ENCODE measurements at regions not wholly inside any gene's neighbourhood (a gene's known extent, or its start where the extent isn't known, plus 50 kb on each side); places are given as distances from the start of the nearest gene placed in this dataset.
A peak's percentile ranks its signal among the peaks of the same experiment; 100 is the strongest.

- peak; percentile 0 for DNase-seq
Observed at GRCh38 chr3:87390821-87391220, 114.4 kb upstream of the POU1F1 start.

DNA sequence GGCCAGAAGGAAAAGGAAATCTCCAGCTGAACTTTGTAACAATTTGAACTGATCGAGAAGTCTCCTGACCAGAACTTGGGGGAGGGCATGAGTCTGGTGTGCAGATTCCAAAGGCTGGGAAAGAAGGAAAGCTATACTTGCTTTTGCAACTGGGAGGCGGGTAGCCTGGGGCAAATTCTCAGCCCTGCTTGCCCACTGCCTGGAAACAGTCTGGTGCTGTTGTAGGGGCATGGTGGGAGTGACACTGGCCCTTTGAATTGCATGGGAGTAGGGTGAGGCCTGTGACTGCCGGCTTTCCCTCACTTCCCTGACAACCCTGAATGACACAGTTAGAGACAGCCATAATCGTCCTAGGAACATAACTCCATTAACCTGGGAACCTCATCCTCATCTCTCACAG lies 114.0 kb upstream of the POU1F1 start:
- no peak for DNase-seq

DNA sequence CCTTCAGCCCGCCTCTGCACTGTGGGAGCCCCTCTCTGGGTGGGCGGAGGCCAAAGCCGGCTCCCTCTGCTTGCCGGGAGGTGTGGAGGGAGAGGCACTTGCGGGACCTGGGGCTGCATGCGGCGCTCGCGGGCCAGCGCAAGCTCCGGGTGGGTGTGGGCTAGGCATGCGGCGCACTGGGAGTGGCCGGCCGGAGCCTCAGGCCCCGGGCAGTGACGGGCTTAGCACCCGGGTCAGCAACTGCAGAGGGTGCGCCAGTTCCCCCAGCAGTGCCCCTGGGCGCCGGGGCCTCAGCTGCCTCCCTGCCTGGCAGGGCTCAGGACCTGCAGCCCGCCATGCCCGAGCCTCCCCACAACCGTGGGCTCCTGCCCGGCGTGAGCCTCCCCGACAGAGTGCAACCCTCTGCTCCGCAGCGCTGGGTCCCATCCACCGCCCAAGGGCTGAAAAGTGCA lies 98.9 kb upstream of the POU1F1 start:
- DNase-seq: no peak

DNA sequence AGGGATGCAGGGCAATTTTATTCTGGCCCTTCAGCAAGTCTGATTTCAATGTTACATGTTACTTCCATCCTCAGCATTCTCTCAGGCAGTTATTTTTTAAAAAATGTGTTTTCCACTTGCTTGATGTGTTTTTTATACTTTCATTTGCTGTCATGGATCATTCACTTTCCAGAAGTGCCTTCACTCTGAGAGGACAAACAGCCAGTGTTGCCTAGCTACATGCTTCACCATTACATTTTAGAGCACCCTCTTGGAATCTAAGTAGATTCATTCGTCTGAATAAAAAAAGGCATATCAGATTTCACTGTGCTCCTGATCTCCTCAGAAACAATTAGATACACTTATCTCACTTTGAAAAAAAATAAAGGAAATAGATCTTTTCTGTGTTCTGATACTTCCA lies 93.6 kb upstream of the POU1F1 start:
- no peak for DNase-seq

GRCh38 chr3:87367736-87368135 lies 91.4 kb upstream of the POU1F1 start:
- no peak for DNase-seq

- DNase-seq: no peak
Observed at GRCh38 chr3:87363721-87364120, 87.3 kb upstream of the POU1F1 start.

DNA sequence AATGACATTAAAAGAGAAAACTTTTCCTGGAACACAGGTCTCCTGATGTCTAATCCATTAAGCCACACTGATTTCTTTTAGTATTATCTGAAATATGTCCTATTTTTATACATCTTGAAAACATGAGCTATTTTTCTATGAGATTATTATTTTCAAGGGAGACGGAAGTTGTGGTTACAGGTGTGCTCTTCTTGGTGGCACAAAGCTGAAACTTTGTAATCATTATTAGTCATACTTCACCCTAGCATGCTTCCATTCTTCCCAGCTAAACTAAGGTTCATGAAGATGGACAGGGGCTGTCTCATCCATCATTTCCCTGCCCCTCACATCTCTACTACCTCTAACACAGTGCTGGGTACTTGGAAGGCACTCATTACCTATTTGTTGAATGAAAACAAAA lies 85.6 kb upstream of the POU1F1 start:
- no peak for DNase-seq

GRCh38 chr3:87361271-87361670 lies 84.9 kb upstream of the POU1F1 start:
- DNase-seq: no peak

DNA sequence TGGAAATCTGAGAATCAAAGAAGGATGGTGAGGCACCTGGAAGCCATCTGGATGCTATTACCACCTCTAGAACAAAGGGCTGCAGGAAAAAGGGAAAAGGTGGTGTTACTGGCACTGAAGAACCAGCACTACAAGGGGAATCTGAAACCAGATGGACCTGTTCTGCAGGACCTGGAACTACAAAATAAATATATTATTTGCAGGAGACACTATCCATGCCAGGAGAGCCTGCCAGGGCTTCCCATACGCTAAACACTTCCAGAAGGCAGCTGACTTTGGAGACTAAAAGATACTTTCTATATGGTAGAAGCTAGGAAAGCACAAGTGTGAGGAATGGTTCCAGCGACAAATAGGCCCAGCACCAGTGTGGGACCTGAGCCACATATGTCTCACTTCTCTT lies 83.4 kb upstream of the POU1F1 start:
- peak; percentile 39 for DNase-seq

DNA sequence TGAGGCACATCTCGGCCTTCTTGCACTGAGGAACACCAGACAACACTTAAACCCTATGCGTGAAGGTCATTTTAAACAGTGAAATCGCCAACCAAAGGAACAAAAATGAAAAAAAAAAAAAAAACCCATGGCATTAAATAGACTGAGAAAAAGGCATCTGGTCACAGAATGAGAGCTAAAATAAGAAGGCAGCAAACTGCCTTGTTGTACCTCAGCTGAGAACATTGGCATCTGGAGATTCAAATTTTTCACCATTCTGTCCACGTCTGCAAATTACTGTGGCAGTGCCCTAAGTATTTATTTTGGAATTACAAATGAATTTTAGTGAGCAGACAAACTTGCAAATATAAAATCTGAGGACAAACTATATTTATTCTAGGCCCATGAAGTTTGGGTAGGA lies 82.6 kb upstream of the POU1F1 start:
- no peak for DNase-seq

DNA sequence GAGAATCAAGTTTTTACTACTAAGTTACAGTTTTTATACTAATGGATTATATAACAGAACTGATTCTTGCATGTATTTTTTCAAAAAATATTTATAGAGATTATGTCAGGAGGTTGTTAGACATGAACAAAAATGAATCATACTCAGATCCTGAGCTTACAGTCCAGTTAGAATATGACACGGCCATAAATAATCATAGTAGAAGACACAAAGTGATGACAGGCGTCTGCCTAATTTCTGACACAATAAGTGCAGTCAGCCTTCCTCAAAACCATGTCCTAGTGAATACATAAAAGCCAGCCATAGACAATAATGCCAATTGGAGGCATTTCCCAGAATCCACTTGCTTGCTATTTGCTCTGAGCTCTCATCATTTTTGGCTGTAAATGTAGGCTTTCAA lies 81.7 kb upstream of the POU1F1 start:
- no peak for DNase-seq

- no peak for DNase-seq
Observed at GRCh38 chr3:87354398-87354797, 78.0 kb upstream of the POU1F1 start.

DNA sequence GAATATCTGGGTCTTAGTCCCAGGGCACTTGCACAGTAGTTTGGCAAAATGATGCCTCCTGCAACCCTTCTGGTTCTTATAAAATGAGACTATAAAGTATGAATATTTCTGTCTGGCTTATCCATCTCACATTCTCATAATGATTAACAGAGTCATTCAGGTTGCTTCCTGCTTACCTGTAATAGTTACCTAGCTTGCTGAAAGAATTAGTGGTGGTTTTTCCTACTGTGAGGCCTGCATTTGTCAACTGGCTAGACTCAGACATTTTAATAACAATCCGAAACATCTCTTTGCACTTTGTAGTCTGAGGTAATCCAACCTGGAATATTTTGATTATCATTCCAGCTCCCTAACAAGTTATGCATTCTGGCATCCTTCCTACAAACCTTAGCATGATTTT lies 75.6 kb upstream of the POU1F1 start:
- DNase-seq: no peak

DNA sequence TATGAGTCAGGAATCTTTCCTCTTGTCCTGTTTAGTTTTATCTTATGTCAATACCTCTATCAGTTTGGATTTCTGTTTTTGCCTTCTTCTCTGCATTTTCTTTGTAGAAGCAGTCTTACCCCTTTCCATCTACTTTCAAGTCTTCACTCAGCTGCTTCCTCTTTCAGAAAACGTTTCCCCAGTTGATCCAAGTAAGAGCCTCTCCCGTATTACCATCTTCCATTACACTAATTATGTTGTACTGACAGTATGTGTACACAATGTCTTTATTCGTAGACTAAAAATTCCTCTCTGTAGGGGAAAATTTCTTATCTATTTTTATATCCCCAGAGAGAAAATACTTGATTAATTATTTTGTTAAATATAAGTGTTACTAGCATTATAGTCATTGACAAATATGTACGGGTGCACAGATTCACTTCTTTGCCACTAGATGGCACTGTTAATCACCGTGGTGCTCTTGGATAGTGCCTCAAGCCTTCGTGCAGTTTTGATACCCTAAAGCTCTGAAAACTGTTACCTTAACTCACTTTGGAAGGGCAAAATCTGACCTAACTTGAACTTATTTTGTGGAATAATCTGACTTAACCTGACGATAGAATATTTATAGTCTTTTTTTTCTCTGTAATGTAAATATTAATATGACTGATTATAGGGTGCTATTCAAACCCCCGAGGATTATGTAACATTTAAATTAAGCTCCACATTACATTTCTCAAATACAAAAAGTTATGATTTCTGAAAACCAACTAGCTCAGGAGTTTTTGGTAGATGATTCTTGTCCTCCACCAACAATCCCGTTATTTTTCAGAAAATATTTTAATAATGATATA lies 74.2 kb upstream of the POU1F1 start:
- peak; percentile 56 for DNase-seq

- no peak for DNase-seq
Observed at GRCh38 chr3:87349833-87350232, 73.4 kb upstream of the POU1F1 start.

DNA sequence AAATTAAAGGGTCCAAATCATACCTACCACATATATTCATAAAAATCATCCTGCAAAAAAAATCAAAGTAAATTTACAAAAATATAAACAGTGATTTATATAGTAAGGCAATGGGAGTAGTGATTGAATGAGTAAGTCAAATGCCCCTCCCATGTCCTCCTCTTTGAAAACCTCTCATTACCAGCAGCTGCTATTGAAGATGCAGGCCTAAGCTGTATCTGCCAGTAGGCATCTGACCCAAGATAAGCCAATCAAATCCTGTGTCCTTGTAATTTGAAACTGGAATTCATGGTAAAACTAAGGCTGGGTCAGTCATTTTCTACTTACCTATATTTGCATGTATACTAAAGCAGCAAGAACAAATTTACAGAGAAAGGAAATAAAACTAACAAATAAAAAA lies 60.4 kb upstream of the POU1F1 start:
- DNase-seq: peak; percentile 49

GRCh38 chr3:87335931-87336330 lies 59.5 kb upstream of the POU1F1 start:
- DNase-seq: peak; percentile 7

GRCh38 chr3:87333393-87333892 lies 57.1 kb upstream of the POU1F1 start:
- DNase-seq: peak; percentile 61

DNA sequence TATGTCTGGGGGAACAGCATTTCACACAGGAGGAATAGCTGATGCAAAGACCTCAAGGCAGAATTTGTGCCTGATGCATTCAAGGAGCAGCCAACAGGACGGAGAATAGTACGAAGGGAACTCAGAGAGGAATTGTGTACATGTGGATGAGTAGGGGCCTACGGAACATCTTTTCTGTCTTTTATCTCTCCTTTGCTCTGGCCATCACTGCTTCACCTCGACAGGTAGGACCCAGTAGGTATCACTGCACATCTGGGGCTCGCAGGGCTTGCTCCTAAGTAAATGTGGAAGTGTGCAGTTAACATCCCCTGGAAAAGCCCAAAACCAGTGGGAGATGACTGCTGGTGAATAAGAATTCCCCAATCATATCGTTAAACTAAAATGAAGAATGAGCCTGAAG lies 56.4 kb upstream of the POU1F1 start:
- no peak for DNase-seq

DNA sequence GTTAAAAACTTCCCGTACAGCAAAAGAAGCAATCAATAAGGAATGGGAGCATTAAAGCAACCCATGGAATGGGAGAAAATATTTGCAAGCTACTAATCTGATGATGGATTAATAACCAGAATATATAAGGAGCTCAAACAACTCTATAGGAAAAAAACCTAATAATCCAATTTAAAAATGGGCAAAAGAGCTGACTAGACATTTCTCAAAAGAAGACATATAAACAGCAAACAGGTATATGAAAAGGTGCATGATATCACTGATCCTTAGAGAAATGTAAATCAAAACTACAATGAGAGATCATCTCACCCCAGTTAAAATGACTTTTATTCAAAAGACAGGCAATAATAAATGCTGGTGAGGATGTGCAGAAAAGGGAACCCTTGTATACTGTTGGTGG lies 52.7 kb upstream of the POU1F1 start:
- DNase-seq: no peak

All from NCI-H69 (cell line).